Neural progenitor cell (in vitro differentiated cells): ENCODE measurements at regions not wholly inside any gene's neighbourhood (a gene's known extent, or its start where the extent isn't known, plus 50 kb on each side); places are given as distances from the start of the nearest gene placed in this dataset.

Experiments
- DNase-seq: peaks from one replicate; pipeline ENCODE4 v3.0.0-alpha.2; 2016; ENCODE audit warnings: low spot score
- H2AFZ ChIP-seq: fragments of 200-600 bp; sonication (generic); replicated peaks from 2 replicates; pipeline ENCODE4 v1.6.1; 2016; ENCODE audit warnings: antibody characterized with exemption
- H3F3A ChIP-seq: fragments of 200-600 bp; sonication (generic); 2 replicates; pipeline ENCODE4 v1.6.1; 2016; ENCODE audit warnings: antibody characterized with exemption, low read depth
- H3K27ac ChIP-seq: fragments of 200-600 bp; sonication (generic); 2 replicates; pipeline ENCODE4 v1.5.1; 2016; ENCODE audit warnings: mild to moderate bottlenecking
- H3K27me3 ChIP-seq: fragments of 200-600 bp; sonication (generic); 2 replicates; pipeline ENCODE4 v1.6.1; 2016; ENCODE audit warnings: mild to moderate bottlenecking, moderate library complexity
- H3K36me3 ChIP-seq: fragments of 200-600 bp; sonication (generic); 2 replicates; pipeline ENCODE4 v1.5.1; 2016
- H3K4me1 ChIP-seq: fragments of 200-600 bp; sonication (generic); 2 replicates; pipeline ENCODE4 v1.6.1; 2016; ENCODE audit warnings: mixed run types
- H3K4me2 ChIP-seq: fragments of 200-600 bp; sonication (generic); 2 replicates; pipeline ENCODE4 v1.6.1; 2016
- H3K4me3 ChIP-seq: fragments of 200-600 bp; sonication (generic); 2 replicates; pipeline ENCODE4 v1.5.1; 2016
- H3K79me2 ChIP-seq: fragments of 200-600 bp; sonication (generic); 2 replicates; pipeline ENCODE4 v1.6.1; 2016; ENCODE audit warnings: low read depth
- H3K9ac ChIP-seq: fragments of 200-600 bp; sonication (generic); 2 replicates; pipeline ENCODE4 v1.6.1; 2016
- H3K9me3 ChIP-seq: fragments of 200-600 bp; sonication (generic); 2 replicates; pipeline ENCODE4 v1.5.1; 2016; ENCODE audit warnings: low read depth
- H4K20me1 ChIP-seq: fragments of 200-600 bp; sonication (generic); 2 replicates; pipeline ENCODE4 v1.6.1; 2016; ENCODE audit warnings: low read depth
- H3K27ac Mint-ChIP-seq: 3 replicates; pipeline ENCODE4 v1.8.0; 2021; ENCODE audit warnings: mixed read lengths
- H3K27me3 Mint-ChIP-seq: 2 replicates; pipeline ENCODE4 v1.8.0; 2022; ENCODE audit warnings: low read depth, mild to moderate bottlenecking, inconsistent platforms, moderate library complexity, mixed read lengths; ENCODE audit not compliant: insufficient read depth
- H3K36me3 Mint-ChIP-seq: 3 replicates; pipeline ENCODE4 v1.8.0; 2021; ENCODE audit warnings: mixed read lengths
- H3K4me1 Mint-ChIP-seq: 3 replicates; pipeline ENCODE4 v1.8.0; 2021; ENCODE audit warnings: mixed read lengths
- H3K4me3 Mint-ChIP-seq: 3 replicates; pipeline ENCODE4 v1.8.0; 2021; ENCODE audit warnings: mild to moderate bottlenecking, moderate library complexity, mixed read lengths
- H3K9me3 Mint-ChIP-seq: 3 replicates; pipeline ENCODE4 v1.8.0; 2020; ENCODE audit warnings: mixed read lengths
- CTCF ChIP-seq: fragments of 200-600 bp; sonication (generic); IDR thresholded peaks from 2 replicates; pipeline ENCODE4 v1.5.1; 2017; ENCODE audit warnings: antibody characterized with exemption, mild to moderate bottlenecking
- EZH2 ChIP-seq: fragments of 200-600 bp; sonication (generic); IDR thresholded peaks from 2 replicates; pipeline ENCODE4 v1.6.1; 2017; ENCODE audit warnings: antibody characterized with exemption, mild to moderate bottlenecking, moderate library complexity
- EZH2phosphoT487 ChIP-seq: fragments of 200-600 bp; sonication (generic); IDR thresholded peaks from 2 replicates; pipeline ENCODE4 v1.6.1; 2017; ENCODE audit warnings: antibody characterized with exemption

- H3K9ac ChIP-seq, result no peak overlapping the region
- H3K4me3 ChIP-seq, result no peak overlapping the region
- H3K27ac Mint-ChIP-seq, result no peak overlapping the region
- H3K4me2 ChIP-seq, result no peak overlapping the region
- no peak overlapping the region for H3K27ac ChIP-seq
- H3K27me3 Mint-ChIP-seq, result peaks cover 2% of the 10 kb centered on the region
- no peak for TF ChIP-seq CTCF
- no peak for TF ChIP-seq EZH2
- no peak for TF ChIP-seq EZH2phosphoT487
- H2AFZ ChIP-seq, result no peak overlapping the region
- H3K4me1 Mint-ChIP-seq, result peaks cover 11% of the 10 kb centered on the region
- no peaks in the 10 kb centered on the region for H3K79me2 ChIP-seq
- H3K4me3 Mint-ChIP-seq, result no peak overlapping the region
- no peaks in the 10 kb centered on the region for H3K9me3 Mint-ChIP-seq
- DNase-seq, result no peak
- H3K27me3 ChIP-seq, result no peaks in the 10 kb centered on the region
- no peaks in the 10 kb centered on the region for H3K36me3 ChIP-seq
- H3F3A ChIP-seq, result no peaks in the 10 kb centered on the region
- H3K4me1 ChIP-seq, result peaks cover 4% of the 10 kb centered on the region
- no peaks in the 10 kb centered on the region for H3K9me3 ChIP-seq
- no peaks in the 10 kb centered on the region for H3K36me3 Mint-ChIP-seq
- H4K20me1 ChIP-seq, result no peaks in the 10 kb centered on the region
Observed at GRCh38 chr3:178184833-178185232, 351.4 kb upstream of the KCNMB2 start.

GRCh38 chr3:178186666-178187065, 349.6 kb upstream of the KCNMB2 start:
- Histone ChIP-seq H3K27me3 (no peaks in the 10 kb centered on the region), H3K9me3 (no peaks in the 10 kb centered on the region), H4K20me1 (no peaks in the 10 kb centered on the region), H3F3A (no peaks in the 10 kb centered on the region), H3K36me3 (no peaks in the 10 kb centered on the region), H3K4me2 (no peak overlapping the region), H3K4me3 (no peak overlapping the region), H2AFZ (no peak overlapping the region), H3K27ac (no peak overlapping the region), H3K79me2 (no peaks in the 10 kb centered on the region), H3K4me1 (peaks cover 11% of the 10 kb centered on the region), H3K9ac (no peak overlapping the region)
- no peaks in the 10 kb centered on the region for H3K9me3 Mint-ChIP-seq
- peaks cover 14% of the 10 kb centered on the region for H3K4me1 Mint-ChIP-seq
- no peak overlapping the region for H3K27ac Mint-ChIP-seq
- H3K4me3 Mint-ChIP-seq, result no peak overlapping the region
- TF ChIP-seq EZH2phosphoT487 (no peak), CTCF (no peak), EZH2 (no peak)
- H3K36me3 Mint-ChIP-seq, result no peaks in the 10 kb centered on the region
- H3K27me3 Mint-ChIP-seq, result peaks cover 2% of the 10 kb centered on the region
- DNase-seq, result no peak

GRCh38 chr3:178189854-178190253, 346.4 kb upstream of the KCNMB2 start:
- no peak overlapping the region for H3K4me2 ChIP-seq
- peak; percentile 3 for TF ChIP-seq CTCF
- no peak for TF ChIP-seq EZH2phosphoT487
- TF ChIP-seq EZH2, result no peak
- no peak overlapping the region for H2AFZ ChIP-seq
- H3K4me1 ChIP-seq, result peaks cover 11% of the 10 kb centered on the region
- Mint-ChIP-seq H3K27me3 (peaks cover 2% of the 10 kb centered on the region), H3K4me3 (no peak overlapping the region), H3K4me1 (peaks cover 9% of the 10 kb centered on the region), H3K36me3 (no peaks in the 10 kb centered on the region), H3K9me3 (peaks cover 4% of the 10 kb centered on the region), H3K27ac (peak overlapping the region; percentile 51)
- H3K27me3 ChIP-seq, result no peaks in the 10 kb centered on the region
- H3F3A ChIP-seq, result no peaks in the 10 kb centered on the region
- no peaks in the 10 kb centered on the region for H3K9me3 ChIP-seq
- no peak overlapping the region for H3K9ac ChIP-seq
- no peak for DNase-seq
- H3K36me3 ChIP-seq, result no peaks in the 10 kb centered on the region
- no peak overlapping the region for H3K4me3 ChIP-seq
- no peaks in the 10 kb centered on the region for H3K79me2 ChIP-seq
- H3K27ac ChIP-seq, result no peak overlapping the region
- H4K20me1 ChIP-seq, result no peaks in the 10 kb centered on the region

GRCh38 chr3:178193846-178194245, 342.4 kb upstream of the KCNMB2 start:
- H3K27ac Mint-ChIP-seq, result no peak overlapping the region
- no peaks in the 10 kb centered on the region for H3K36me3 ChIP-seq
- H3K4me2 ChIP-seq, result no peak overlapping the region
- H3K4me1 ChIP-seq, result peaks cover 17% of the 10 kb centered on the region
- no peaks in the 10 kb centered on the region for H3K9me3 ChIP-seq
- H3K27me3 ChIP-seq, result no peaks in the 10 kb centered on the region
- H3K4me3 Mint-ChIP-seq, result no peak overlapping the region
- H3K4me1 Mint-ChIP-seq, result peaks cover 18% of the 10 kb centered on the region
- H2AFZ ChIP-seq, result no peak overlapping the region
- H3K4me3 ChIP-seq, result no peak overlapping the region
- no peak overlapping the region for H3K9ac ChIP-seq
- DNase-seq, result no peak
- peaks cover 4% of the 10 kb centered on the region for H3K9me3 Mint-ChIP-seq
- TF ChIP-seq CTCF (no peak), EZH2 (no peak), EZH2phosphoT487 (no peak)
- no peaks in the 10 kb centered on the region for H4K20me1 ChIP-seq
- H3K79me2 ChIP-seq, result no peaks in the 10 kb centered on the region
- no peaks in the 10 kb centered on the region for H3K36me3 Mint-ChIP-seq
- H3K27me3 Mint-ChIP-seq, result no peaks in the 10 kb centered on the region
- no peak overlapping the region for H3K27ac ChIP-seq
- no peaks in the 10 kb centered on the region for H3F3A ChIP-seq
